Hepatic stellate cell (primary cell): ENCODE measurements at regions not wholly inside any gene's neighbourhood (a gene's known extent, or its start where the extent isn't known, plus 50 kb on each side); places are given as distances from the start of the nearest gene placed in this dataset.

Experiments
- DNase-seq: peaks from one replicate; pipeline ENCODE4 v3.0.0; 2011; ENCODE audit warnings: low spot score

- DNase-seq, result no peak
Measured at GRCh38 chr2:235358981-235359471, 134.8 kb upstream of the AGAP1 start.

- DNase-seq, result no peak
Measured at GRCh38 chr2:235360446-235360845, 133.4 kb upstream of the AGAP1 start.

GRCh38 chr2:235365743-235366142, 128.1 kb upstream of the AGAP1 start:
- no peak for DNase-seq

- no peak for DNase-seq
Measured at GRCh38 chr2:235366390-235366789, 127.5 kb upstream of the AGAP1 start.

GRCh38 chr2:235366807-235367206, 127.0 kb upstream of the AGAP1 start:
- no peak for DNase-seq

GRCh38 chr2:235371018-235371417, 122.8 kb upstream of the AGAP1 start:
- no peak for DNase-seq

- no peak for DNase-seq
Measured at GRCh38 chr2:235373171-235373570, 120.7 kb upstream of the AGAP1 start.

GRCh38 chr2:235377176-235377575, 116.7 kb upstream of the AGAP1 start:
- no peak for DNase-seq

- DNase-seq, result no peak
Measured at GRCh38 chr2:235378246-235378645, 115.6 kb upstream of the AGAP1 start.

GRCh38 chr2:235378944-235379343, 114.9 kb upstream of the AGAP1 start:
- DNase-seq, result no peak

- DNase-seq, result no peak
Measured at GRCh38 chr2:235381261-235381912, 112.5 kb upstream of the AGAP1 start.

GRCh38 chr2:235382179-235382578, 111.7 kb upstream of the AGAP1 start:
- DNase-seq, result no peak

GRCh38 chr2:235382601-235383000, 111.2 kb upstream of the AGAP1 start:
- no peak for DNase-seq

GRCh38 chr2:235383272-235383843, 110.5 kb upstream of the AGAP1 start:
- no peak for DNase-seq

GRCh38 chr2:235384624-235385023, 109.2 kb upstream of the AGAP1 start:
- DNase-seq, result no peak

- no peak for DNase-seq
Measured at GRCh38 chr2:235389626-235390025, 104.2 kb upstream of the AGAP1 start.

GRCh38 chr2:235390108-235390815, 103.6 kb upstream of the AGAP1 start:
- no peak for DNase-seq

- no peak for DNase-seq
Measured at GRCh38 chr2:235390816-235391194, 103.0 kb upstream of the AGAP1 start.

- no peak for DNase-seq
Measured at GRCh38 chr2:235391921-235392615, 101.8 kb upstream of the AGAP1 start.

- no peak for DNase-seq
Measured at GRCh38 chr2:235394278-235394828, 99.5 kb upstream of the AGAP1 start.

- no peak for DNase-seq
Measured at GRCh38 chr2:235396071-235396846, 97.6 kb upstream of the AGAP1 start.

GRCh38 chr2:235398321-235398720, 95.5 kb upstream of the AGAP1 start:
- DNase-seq, result no peak
